Urothelium cell line (cell line): ENCODE measurements at regions not wholly inside any gene's neighbourhood (a gene's known extent, or its start where the extent isn't known, plus 50 kb on each side); places are given as distances from the start of the nearest gene placed in this dataset.
"Not testable (repeated sequence)": the region's sequence is repeated elsewhere in the genome, so short reads cannot be mapped to it uniquely, and the experiment has no call there.

Source experiments
- DNase-seq: peaks from one replicate; pipeline ENCODE4 v3.0.0; 2011; ENCODE audit warnings: low spot score, mixed read lengths
- FAIRE-seq: peaks from 2 replicates; lab custom pipeline; 2011; peaks lifted over from hg19 to GRCh38; lab: Jason Lieb, UNC

GRCh38 chr10:78096486-78096885 is 62.8 kb downstream of the RPS24 start:
- FAIRE-seq, DNase-seq: not testable (repeated sequence)

GRCh38 chr10:78102593-78102992 is 68.9 kb downstream of the RPS24 start:
- DNase-seq, FAIRE-seq: not testable (repeated sequence)

GRCh38 chr10:78109210-78109609 is 75.5 kb downstream of the RPS24 start:
- FAIRE-seq (no peak), DNase-seq (no peak)

- FAIRE-seq (no peak), DNase-seq (no peak)
Measured at GRCh38 chr10:78115135-78115853, 81.6 kb downstream of the RPS24 start.

- no peak for DNase-seq
- no peak for FAIRE-seq
Measured at GRCh38 chr10:78116361-78116760, 82.7 kb downstream of the RPS24 start.

- FAIRE-seq (no peak), DNase-seq (no peak)
Measured at GRCh38 chr10:78118591-78118990, 84.9 kb downstream of the RPS24 start.

- FAIRE-seq (no peak), DNase-seq (no peak)
Measured at GRCh38 chr10:78121801-78122200, 88.1 kb downstream of the RPS24 start.

- FAIRE-seq (no peak), DNase-seq (no peak)
Measured at GRCh38 chr10:78124167-78124566, 90.5 kb downstream of the RPS24 start.

DNA sequence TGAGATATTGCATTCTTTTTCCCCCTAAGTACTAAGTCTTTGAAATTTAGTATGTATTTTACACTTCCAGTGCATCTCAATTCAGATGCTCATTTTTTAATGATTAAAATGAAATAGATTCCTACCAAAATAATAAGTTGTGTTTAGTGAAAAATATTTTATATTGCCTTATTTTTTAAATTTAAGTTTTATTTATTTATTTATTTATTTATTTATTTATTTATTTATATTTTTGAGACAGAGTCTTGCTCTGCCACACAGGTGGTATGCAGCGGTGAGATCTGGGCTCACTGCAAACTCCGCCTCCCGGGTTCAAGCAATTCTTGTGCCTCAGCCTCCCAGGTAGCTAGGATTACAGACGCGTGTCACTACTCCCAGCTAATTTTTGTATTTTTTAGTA is 95.5 kb downstream of the RPS24 start:
- FAIRE-seq (no peak), DNase-seq (no peak)

GRCh38 chr10:78130966-78131710 is 97.5 kb downstream of the RPS24 start:
- no peak for FAIRE-seq
- no peak for DNase-seq

GRCh38 chr10:78134773-78135306 is 101.2 kb downstream of the RPS24 start:
- no peak for DNase-seq

GRCh38 chr10:78137147-78137546 is 103.5 kb downstream of the RPS24 start:
- no peak for FAIRE-seq
- DNase-seq, result no peak

More at GRCh38 chr10:78134773-78135306, 101.2 kb downstream of the RPS24 start:
- FAIRE-seq, result peak; percentile 23

DNA sequence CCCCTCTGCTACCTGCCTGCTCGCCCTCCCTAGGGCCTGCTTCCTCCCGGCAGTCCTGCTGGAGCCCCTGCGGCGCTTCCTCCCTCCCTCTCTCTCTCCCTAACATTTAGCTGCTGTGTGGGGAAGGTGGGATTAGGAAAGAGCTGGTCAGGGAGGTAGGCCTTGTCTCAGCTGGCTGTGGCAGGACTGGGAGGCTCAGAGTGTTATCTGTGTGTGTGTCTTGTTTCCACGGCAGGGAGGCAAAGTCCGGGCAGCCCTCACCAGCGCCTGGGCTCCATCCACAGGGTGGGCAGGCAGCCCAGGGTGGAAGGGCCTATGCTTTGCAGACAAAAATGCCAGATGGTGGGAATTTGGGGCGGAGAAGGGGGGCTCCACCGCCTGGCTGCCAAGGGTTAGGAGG is 105.7 kb downstream of the RPS24 start:
- FAIRE-seq (no peak), DNase-seq (no peak)

DNA sequence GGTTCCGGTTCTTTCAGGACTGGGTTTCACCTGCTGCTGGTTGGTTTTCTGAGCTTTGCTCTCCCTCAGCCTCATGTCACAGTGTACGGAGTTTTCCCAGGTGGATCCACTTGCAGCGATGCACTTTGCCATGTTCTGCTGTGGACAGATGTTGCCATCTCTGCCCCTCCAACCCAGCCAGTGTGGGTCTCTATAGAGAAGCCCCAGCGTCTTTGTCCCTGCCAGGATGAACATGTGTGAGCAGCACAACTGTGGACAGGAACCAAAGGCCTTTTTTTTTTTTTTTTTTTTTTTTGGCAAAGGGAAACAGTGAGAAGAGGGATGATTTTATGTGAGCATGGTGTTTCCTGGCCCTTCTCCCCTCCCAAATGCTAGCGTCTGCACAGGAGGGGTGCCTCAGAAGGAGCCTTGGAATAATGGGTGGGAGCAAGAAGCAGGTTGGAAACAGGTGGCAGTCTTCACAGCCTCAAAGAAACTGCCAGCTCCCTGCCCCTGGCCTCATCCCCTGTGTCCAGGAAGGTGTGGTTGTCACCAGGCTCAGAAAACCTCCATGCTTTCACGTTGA is 106.5 kb downstream of the RPS24 start:
- no peak for FAIRE-seq
- no peak for DNase-seq

DNA sequence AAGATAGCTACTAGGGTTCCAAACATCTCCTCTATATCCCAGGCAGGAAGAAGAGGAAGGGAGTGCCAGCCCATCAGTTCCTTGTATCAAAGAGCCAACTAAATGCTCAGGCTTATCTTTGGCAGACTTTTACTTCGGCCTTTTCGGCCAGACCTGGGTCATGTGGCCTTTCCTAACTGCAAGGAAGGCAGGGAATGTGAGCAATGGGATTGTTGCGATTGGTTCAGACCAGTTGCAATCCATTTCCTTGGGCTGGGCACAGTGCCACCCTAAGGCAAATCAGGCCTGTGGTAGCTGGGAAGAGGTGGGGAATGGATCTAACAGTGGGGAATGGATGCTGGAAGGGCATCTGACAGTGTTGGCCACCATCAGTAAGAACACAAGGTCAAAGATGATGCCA is 109.9 kb downstream of the RPS24 start:
- FAIRE-seq, result peak; percentile 85
- DNase-seq, result no peak

DNA sequence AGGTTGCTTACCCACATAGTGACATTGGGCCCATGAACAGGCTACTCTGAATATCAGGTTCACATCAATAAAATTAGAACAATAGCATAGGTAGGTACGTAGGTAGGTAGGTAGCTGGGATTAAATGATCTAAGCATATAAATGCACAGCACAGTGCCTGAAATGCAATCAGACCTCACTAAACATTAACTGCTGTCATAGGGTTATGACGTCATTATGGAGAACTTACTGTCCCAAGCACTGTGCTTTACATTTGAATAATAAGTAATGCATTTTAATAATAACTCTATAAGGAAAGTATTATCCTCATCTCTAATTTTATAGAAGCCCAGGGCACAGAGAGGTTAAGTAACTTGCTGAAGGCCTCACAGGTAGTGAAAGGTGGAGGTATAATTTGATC is 112.5 kb downstream of the RPS24 start:
- no peak for DNase-seq
- no peak for FAIRE-seq

DNA sequence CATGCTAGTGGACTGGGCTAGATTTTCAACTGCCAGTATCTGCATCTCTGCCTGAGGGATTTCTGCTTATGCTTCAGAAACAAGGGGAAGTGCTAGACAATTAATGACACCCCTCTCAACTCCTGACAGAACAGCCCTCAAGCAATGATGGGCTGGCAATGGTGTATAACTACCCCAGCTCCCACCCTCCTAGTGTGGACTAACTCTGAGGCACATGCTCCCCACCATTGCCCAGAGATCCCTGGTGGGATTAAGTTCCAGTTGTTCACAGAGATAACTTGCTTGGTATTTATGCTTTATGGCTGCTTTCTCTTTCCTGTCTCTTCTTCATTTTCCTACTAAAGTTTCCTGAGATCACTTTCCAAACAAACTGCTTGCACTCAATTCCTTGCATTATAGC is 113.5 kb downstream of the RPS24 start:
- no peak for FAIRE-seq
- no peak for DNase-seq

- no peak for DNase-seq
- FAIRE-seq, result no peak
Measured at GRCh38 chr10:78148216-78148960, 114.7 kb downstream of the RPS24 start.

GRCh38 chr10:78148961-78149612 is 115.4 kb downstream of the RPS24 start:
- DNase-seq (peak; percentile 35), FAIRE-seq (peak; percentile 56)

- FAIRE-seq, result no peak
- DNase-seq, result no peak
Measured at GRCh38 chr10:78150756-78151155, 117.1 kb downstream of the RPS24 start.
